MM.1S (cell line): ENCODE measurements at regions not wholly inside any gene's neighbourhood (a gene's known extent, or its start where the extent isn't known, plus 50 kb on each side); places are given as distances from the start of the nearest gene placed in this dataset.

Experiments
- EZH2phosphoT487 ChIP-seq: fragments of 300-600 bp; sonication (generic); IDR thresholded peaks from 2 replicates; pipeline ENCODE4 v1.6.1; 2018; ENCODE audit warnings: antibody characterized with exemption, low read length
- TF ChIP-seq, protein P1 (sequence below): fragments of 300-600 bp; sonication (generic); IDR thresholded peaks from 2 replicates; pipeline ENCODE4 v1.5.1; 2016; ENCODE audit warnings: antibody characterized with exemption, low read length, mixed read lengths

DNA sequence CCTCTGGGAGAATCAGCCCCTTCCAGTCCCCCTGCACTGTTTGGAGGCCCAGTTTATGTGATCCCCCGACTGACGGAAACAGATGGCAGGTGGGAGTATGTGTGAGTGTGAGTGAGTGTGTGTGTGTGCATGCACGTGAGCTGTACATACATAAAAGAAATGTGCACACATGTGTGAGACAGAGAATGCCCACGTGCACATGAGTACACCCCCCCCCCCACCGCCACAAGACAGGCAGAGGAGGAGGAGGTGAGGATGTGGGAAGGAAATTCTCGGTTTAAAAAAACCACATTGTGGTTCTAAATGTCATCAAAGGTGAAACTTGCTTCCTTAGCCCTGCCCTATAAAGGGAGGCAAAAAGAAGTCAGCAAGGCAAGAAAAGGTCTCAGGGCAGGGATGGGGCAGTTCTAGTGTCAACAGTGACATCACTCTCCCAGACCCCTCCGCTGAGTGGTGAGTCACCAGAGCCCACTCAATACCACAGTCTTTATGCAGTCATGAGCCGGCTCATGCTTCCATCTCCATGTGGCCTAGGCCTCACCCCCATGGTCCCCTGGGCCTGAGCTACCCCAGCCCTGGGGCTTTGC lies 79.2 kb upstream of the HSPA9 start:
- TF ChIP-seq, protein P1, sequence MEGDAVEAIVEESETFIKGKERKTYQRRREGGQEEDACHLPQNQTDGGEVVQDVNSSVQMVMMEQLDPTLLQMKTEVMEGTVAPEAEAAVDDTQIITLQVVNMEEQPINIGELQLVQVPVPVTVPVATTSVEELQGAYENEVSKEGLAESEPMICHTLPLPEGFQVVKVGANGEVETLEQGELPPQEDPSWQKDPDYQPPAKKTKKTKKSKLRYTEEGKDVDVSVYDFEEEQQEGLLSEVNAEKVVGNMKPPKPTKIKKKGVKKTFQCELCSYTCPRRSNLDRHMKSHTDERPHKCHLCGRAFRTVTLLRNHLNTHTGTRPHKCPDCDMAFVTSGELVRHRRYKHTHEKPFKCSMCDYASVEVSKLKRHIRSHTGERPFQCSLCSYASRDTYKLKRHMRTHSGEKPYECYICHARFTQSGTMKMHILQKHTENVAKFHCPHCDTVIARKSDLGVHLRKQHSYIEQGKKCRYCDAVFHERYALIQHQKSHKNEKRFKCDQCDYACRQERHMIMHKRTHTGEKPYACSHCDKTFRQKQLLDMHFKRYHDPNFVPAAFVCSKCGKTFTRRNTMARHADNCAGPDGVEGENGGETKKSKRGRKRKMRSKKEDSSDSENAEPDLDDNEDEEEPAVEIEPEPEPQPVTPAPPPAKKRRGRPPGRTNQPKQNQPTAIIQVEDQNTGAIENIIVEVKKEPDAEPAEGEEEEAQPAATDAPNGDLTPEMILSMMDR = no peak
- TF ChIP-seq EZH2phosphoT487 = no peak
